ENCODE measurements at regions not wholly inside any gene's neighbourhood (a gene's known extent, or its start where the extent isn't known, plus 50 kb on each side); places are given as distances from the start of the nearest gene placed in this dataset.
A peak's percentile ranks its signal among the peaks of the same experiment; 100 is the strongest.

- Histone ChIP-seq H3K27ac (no peak overlapping the region), H3K9me3 (ENCODE audit: low read depth) (no peaks in the 10 kb centered on the region), H3K9ac (no peak overlapping the region), H3K79me2 (ENCODE audit: low read depth) (no peaks in the 10 kb centered on the region), H3K4me2 (no peak overlapping the region), H2AFZ (replicated peaks) (no peak overlapping the region), H3K4me1 (no peaks in the 10 kb centered on the region), H4K20me1 (ENCODE audit: low read depth) (no peaks in the 10 kb centered on the region), H3K27me3 (no peaks in the 10 kb centered on the region), H3K4me3 (no peak overlapping the region), H3F3A (ENCODE audit: low read depth) (no peaks in the 10 kb centered on the region), H3K36me3 (no peaks in the 10 kb centered on the region)
- no peaks in the 10 kb centered on the region for H3K9me3 Mint-ChIP-seq
- H3K27me3 Mint-ChIP-seq (ENCODE audit: insufficient read depth, low read depth): peaks cover 2% of the 10 kb centered on the region
- H3K27ac Mint-ChIP-seq: no peak overlapping the region
- TF ChIP-seq CTCF (IDR thresholded peaks at IDR 0.05) (no peak), EZH2 (IDR thresholded peaks at IDR 0.05) (no peak), EZH2phosphoT487 (IDR thresholded peaks at IDR 0.05) (no peak)
- no peaks in the 10 kb centered on the region for H3K36me3 Mint-ChIP-seq
- no peaks in the 10 kb centered on the region for H3K4me1 Mint-ChIP-seq
- DNase-seq (ENCODE audit: low spot score): no peak
- H3K4me3 Mint-ChIP-seq: no peak overlapping the region
Observed at GRCh38 chr5:86671536-86671935, 53.8 kb downstream of the COX7C start.

GRCh38 chr5:86674069-86674468 lies 56.3 kb downstream of the COX7C start:
- Mint-ChIP-seq H3K36me3 (no peaks in the 10 kb centered on the region), H3K27me3 (ENCODE audit: insufficient read depth, low read depth) (peaks cover 2% of the 10 kb centered on the region), H3K9me3 (no peaks in the 10 kb centered on the region), H3K27ac (no peak overlapping the region), H3K4me3 (no peak overlapping the region), H3K4me1 (no peaks in the 10 kb centered on the region)
- DNase-seq (ENCODE audit: low spot score): no peak
- no peaks in the 10 kb centered on the region for H3K27me3 ChIP-seq
- no peaks in the 10 kb centered on the region for H4K20me1 ChIP-seq (ENCODE audit: low read depth)
- TF ChIP-seq CTCF (IDR thresholded peaks at IDR 0.05): no peak
- TF ChIP-seq EZH2 (IDR thresholded peaks at IDR 0.05): no peak
- TF ChIP-seq EZH2phosphoT487 (IDR thresholded peaks at IDR 0.05): no peak
- no peak overlapping the region for H3K9ac ChIP-seq
- no peaks in the 10 kb centered on the region for H3K4me1 ChIP-seq
- H3K36me3 ChIP-seq: no peaks in the 10 kb centered on the region
- H3K9me3 ChIP-seq (ENCODE audit: low read depth): no peaks in the 10 kb centered on the region
- no peaks in the 10 kb centered on the region for H3K79me2 ChIP-seq (ENCODE audit: low read depth)
- no peak overlapping the region for H2AFZ ChIP-seq (replicated peaks)
- no peak overlapping the region for H3K27ac ChIP-seq
- no peak overlapping the region for H3K4me2 ChIP-seq
- no peaks in the 10 kb centered on the region for H3F3A ChIP-seq (ENCODE audit: low read depth)
- no peak overlapping the region for H3K4me3 ChIP-seq

- Histone ChIP-seq H3K27ac (no peak overlapping the region), H3K9ac (no peak overlapping the region), H3K36me3 (no peaks in the 10 kb centered on the region), H3K27me3 (no peaks in the 10 kb centered on the region), H3K4me3 (no peak overlapping the region), H3K4me2 (no peak overlapping the region), H4K20me1 (ENCODE audit: low read depth) (no peaks in the 10 kb centered on the region), H3F3A (ENCODE audit: low read depth) (no peaks in the 10 kb centered on the region), H2AFZ (replicated peaks) (no peak overlapping the region), H3K79me2 (ENCODE audit: low read depth) (no peaks in the 10 kb centered on the region), H3K4me1 (no peaks in the 10 kb centered on the region), H3K9me3 (ENCODE audit: low read depth) (no peaks in the 10 kb centered on the region)
- Mint-ChIP-seq H3K27me3 (ENCODE audit: insufficient read depth, low read depth) (peaks cover 2% of the 10 kb centered on the region), H3K27ac (no peak overlapping the region), H3K9me3 (no peaks in the 10 kb centered on the region), H3K36me3 (no peaks in the 10 kb centered on the region), H3K4me1 (peaks cover 5% of the 10 kb centered on the region), H3K4me3 (no peak overlapping the region)
- TF ChIP-seq CTCF (IDR thresholded peaks at IDR 0.05) (no peak), EZH2phosphoT487 (IDR thresholded peaks at IDR 0.05) (no peak)
- no peak for DNase-seq (ENCODE audit: low spot score)
Observed at GRCh38 chr5:86675311-86675710, 57.6 kb downstream of the COX7C start.

GRCh38 chr5:86679529-86679928 lies 61.8 kb downstream of the COX7C start:
- H3K4me3 Mint-ChIP-seq: no peak overlapping the region
- H3K9me3 Mint-ChIP-seq: no peaks in the 10 kb centered on the region
- Histone ChIP-seq H3K4me1 (peaks cover 4% of the 10 kb centered on the region), H3K79me2 (ENCODE audit: low read depth) (no peaks in the 10 kb centered on the region), H3K4me3 (no peak overlapping the region), H2AFZ (replicated peaks) (no peak overlapping the region), H3K4me2 (no peak overlapping the region), H4K20me1 (ENCODE audit: low read depth) (no peaks in the 10 kb centered on the region), H3K9me3 (ENCODE audit: low read depth) (no peaks in the 10 kb centered on the region), H3K27ac (no peak overlapping the region), H3F3A (ENCODE audit: low read depth) (no peaks in the 10 kb centered on the region), H3K27me3 (no peaks in the 10 kb centered on the region), H3K36me3 (no peaks in the 10 kb centered on the region), H3K9ac (no peak overlapping the region)
- no peak for TF ChIP-seq EZH2phosphoT487 (IDR thresholded peaks at IDR 0.05)
- no peak for TF ChIP-seq EZH2 (IDR thresholded peaks at IDR 0.05)
- TF ChIP-seq CTCF (IDR thresholded peaks at IDR 0.05): peak; percentile 75
- H3K36me3 Mint-ChIP-seq: no peaks in the 10 kb centered on the region
- peak; percentile 50 for DNase-seq (ENCODE audit: low spot score)
- H3K4me1 Mint-ChIP-seq: peaks cover 6% of the 10 kb centered on the region
- no peaks in the 10 kb centered on the region for H3K27me3 Mint-ChIP-seq (ENCODE audit: insufficient read depth, low read depth)
- H3K27ac Mint-ChIP-seq: no peak overlapping the region
